Ishikawa (cell line): ENCODE measurements at regions not wholly inside any gene's neighbourhood (a gene's known extent, or its start where the extent isn't known, plus 50 kb on each side); places are given as distances from the start of the nearest gene placed in this dataset.

Source experiments
- CEBPB ChIP-seq: IDR thresholded peaks from 2 replicates; pipeline ENCODE4 v1.6.1; 2012
- CREB1 ChIP-seq: IDR thresholded peaks from 2 replicates; pipeline ENCODE4 v1.6.1; 2012; ENCODE audit warnings: low read depth
- EGR1 ChIP-seq: IDR thresholded peaks from 2 replicates; pipeline ENCODE4 v1.6.1; 2012
- EP300 ChIP-seq: IDR thresholded peaks from 2 replicates; pipeline ENCODE4 v1.6.1; 2012; ENCODE audit warnings: borderline replicate concordance
- FOXM1 ChIP-seq: IDR thresholded peaks from 2 replicates; pipeline ENCODE4 v1.6.1; 2012; ENCODE audit warnings: low read depth, borderline replicate concordance
- NFIC ChIP-seq: IDR thresholded peaks from 2 replicates; pipeline ENCODE4 v1.6.1; 2012
- RAD21 ChIP-seq: IDR thresholded peaks from 2 replicates; pipeline ENCODE4 v1.6.1; 2012; ENCODE audit warnings: low read depth
- TAF1 ChIP-seq: IDR thresholded peaks from 2 replicates; pipeline ENCODE4 v1.6.1; 2012; ENCODE audit warnings: low read depth, mild to moderate bottlenecking
- TCF12 ChIP-seq: IDR thresholded peaks from 2 replicates; pipeline ENCODE4 v1.6.1; 2012; ENCODE audit warnings: low read depth
- TEAD4 ChIP-seq: IDR thresholded peaks from 2 replicates; pipeline ENCODE4 v1.6.1; 2012
- YY1 ChIP-seq: IDR thresholded peaks from 2 replicates; pipeline ENCODE4 v1.6.1; 2012; ENCODE audit warnings: low read depth
- ZBTB7A ChIP-seq: IDR thresholded peaks from 2 replicates; pipeline ENCODE4 v1.6.1; 2012; ENCODE audit warnings: low read depth
- TF ChIP-seq, protein P1 (sequence below): IDR thresholded peaks from 2 replicates; pipeline ENCODE4 v1.6.1; 2012
- TF ChIP-seq, protein P2 (sequence below): IDR thresholded peaks from 2 replicates; pipeline ENCODE4 v1.6.1; 2012
- TF ChIP-seq, protein P3 (sequence below): IDR thresholded peaks from 2 replicates; pipeline ENCODE4 v1.6.1; 2012; ENCODE audit warnings: low read depth, mild to moderate bottlenecking

DNA sequence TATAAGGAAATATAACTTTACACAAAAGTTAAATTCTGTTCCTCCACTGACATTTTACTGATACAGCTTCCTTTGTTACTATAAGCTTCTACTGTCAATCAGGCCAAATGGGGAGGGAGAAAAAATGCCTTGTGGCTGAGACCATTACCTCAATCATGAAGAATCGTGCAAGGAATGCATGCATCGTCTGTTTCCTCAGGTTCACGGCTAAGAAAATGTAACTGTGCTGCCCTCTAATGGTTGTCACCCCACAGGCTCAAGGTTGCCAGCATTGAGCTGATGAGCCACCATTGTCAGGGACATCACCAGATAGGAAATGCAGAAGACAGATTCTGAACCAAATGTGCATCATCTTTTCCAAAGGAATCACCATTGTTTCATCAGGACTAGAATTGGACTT is 426.9 kb downstream of the CDH2 start:
- TF ChIP-seq EGR1 = no peak
- TF ChIP-seq YY1 = 0 out of 2 replicates have a peak, but pooled peaks have one; percentile 32
- TF ChIP-seq RAD21 = peak; percentile 93
- TF ChIP-seq NFIC = no peak
- peak; percentile 79 for TF ChIP-seq TEAD4

DNA sequence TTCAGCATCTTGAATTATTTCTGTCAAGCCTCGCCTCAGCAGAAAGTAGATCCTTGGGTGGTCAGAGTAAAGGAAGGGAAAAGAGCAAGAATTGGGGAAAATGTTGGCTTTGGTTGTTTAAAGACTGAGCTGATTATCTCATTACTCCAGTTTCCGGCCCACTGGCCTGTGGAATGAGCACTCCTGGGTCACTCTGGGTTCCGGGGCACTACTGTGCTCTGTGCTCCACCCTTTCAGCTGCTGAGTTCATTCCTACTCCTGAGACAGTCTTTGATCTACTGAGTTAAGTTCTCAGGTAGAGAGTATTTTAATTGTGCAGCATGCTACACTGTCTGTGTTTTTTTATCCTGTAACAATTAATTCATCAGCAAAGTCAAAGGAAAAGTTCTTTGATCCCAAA is 427.7 kb downstream of the CDH2 start:
- TF ChIP-seq TEAD4 = peak; percentile 24; the same call in 1 of the 2 replicates
- TF ChIP-seq RAD21 = no peak

DNA sequence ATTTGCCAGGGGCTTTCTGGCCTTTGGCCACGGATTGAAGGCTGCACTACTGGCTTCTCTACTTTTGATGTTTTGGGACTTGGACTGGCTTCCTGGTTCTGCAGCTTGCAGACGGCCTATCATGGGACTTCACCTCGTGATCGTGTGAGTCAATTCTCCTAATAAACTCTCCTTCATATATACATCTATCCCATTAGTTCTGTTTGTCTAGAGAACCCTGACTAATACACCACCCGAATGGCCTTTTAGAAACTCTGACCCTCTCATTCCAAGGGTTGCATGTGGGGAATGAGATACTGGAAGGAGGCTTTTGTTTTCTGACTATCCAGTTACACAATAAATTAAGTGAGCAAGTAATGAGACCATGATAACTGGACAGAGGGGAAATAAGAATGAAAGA is 430.7 kb downstream of the CDH2 start:
- no peak for TF ChIP-seq CEBPB

DNA sequence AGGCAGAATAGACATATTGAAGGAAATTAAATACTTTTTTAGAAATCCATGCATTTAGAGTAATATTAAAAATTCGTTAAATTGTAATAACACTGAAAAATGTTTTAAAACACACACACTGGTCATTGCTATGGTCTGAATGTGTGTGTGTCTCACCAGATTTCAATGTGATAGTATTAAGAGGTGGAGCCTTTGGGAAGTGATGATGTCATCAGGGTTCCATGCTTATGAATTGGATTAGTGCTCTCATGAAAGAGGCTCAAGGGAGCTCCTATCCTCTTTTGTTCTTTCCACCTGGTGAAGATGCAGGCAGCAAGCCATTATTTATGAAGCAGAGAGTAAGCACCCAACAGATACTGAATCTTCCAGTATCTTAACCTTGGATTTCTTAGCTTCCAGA is 441.8 kb downstream of the CDH2 start:
- TF ChIP-seq TEAD4 (no peak), CEBPB (no peak), EP300 (no peak), TCF12 (no peak), FOXM1 (no peak), NFIC (no peak), ZBTB7A (no peak), YY1 (no peak), RAD21 (no peak)
- TF ChIP-seq, protein P1, sequence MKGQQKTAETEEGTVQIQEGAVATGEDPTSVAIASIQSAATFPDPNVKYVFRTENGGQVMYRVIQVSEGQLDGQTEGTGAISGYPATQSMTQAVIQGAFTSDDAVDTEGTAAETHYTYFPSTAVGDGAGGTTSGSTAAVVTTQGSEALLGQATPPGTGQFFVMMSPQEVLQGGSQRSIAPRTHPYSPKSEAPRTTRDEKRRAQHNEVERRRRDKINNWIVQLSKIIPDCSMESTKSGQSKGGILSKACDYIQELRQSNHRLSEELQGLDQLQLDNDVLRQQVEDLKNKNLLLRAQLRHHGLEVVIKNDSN = no peak

DNA sequence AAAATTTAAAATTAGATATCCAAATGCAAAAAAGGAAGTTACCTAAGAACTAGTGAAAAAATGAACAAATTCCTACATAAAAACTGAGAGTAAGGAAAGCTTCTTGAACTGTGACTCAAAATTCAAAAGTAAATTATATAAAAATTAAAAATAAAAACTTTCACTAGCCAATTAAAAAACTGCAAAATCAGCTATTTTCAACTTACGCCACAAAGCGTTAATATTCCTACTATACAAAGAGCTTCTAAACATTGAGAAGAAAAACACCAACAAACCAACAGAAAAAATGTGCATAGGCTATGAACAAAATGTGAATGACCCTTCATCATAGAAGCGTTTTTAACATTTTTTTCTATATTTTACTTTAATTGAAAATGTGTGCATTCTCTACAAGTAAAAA is 445.7 kb downstream of the CDH2 start:
- TF ChIP-seq, protein P2, sequence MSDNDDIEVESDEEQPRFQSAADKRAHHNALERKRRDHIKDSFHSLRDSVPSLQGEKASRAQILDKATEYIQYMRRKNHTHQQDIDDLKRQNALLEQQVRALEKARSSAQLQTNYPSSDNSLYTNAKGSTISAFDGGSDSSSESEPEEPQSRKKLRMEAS = no peak
- TF ChIP-seq FOXM1 (no peak), RAD21 (no peak), TCF12 (no peak), ZBTB7A (no peak)

DNA sequence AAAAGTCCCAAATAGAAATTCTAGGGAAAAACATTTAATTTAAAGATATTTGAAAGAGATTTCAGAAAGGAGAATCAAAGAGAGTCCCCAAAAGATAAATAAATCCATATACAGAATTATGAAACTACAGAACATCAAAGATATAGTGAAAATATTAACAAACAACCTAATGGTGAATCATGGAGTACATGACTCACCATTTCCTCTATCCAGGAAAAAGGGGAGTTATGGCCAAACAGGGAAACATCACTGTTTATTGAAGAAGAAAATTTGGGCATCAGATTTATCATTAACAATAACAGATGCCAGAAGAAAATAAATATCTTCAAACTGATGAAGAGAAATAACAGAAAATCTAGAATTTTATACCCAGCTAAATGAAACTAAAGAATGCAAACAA is 448.3 kb downstream of the CDH2 start:
- no peak for TF ChIP-seq EP300
- TF ChIP-seq RAD21 = no peak
- TF ChIP-seq, protein P3, sequence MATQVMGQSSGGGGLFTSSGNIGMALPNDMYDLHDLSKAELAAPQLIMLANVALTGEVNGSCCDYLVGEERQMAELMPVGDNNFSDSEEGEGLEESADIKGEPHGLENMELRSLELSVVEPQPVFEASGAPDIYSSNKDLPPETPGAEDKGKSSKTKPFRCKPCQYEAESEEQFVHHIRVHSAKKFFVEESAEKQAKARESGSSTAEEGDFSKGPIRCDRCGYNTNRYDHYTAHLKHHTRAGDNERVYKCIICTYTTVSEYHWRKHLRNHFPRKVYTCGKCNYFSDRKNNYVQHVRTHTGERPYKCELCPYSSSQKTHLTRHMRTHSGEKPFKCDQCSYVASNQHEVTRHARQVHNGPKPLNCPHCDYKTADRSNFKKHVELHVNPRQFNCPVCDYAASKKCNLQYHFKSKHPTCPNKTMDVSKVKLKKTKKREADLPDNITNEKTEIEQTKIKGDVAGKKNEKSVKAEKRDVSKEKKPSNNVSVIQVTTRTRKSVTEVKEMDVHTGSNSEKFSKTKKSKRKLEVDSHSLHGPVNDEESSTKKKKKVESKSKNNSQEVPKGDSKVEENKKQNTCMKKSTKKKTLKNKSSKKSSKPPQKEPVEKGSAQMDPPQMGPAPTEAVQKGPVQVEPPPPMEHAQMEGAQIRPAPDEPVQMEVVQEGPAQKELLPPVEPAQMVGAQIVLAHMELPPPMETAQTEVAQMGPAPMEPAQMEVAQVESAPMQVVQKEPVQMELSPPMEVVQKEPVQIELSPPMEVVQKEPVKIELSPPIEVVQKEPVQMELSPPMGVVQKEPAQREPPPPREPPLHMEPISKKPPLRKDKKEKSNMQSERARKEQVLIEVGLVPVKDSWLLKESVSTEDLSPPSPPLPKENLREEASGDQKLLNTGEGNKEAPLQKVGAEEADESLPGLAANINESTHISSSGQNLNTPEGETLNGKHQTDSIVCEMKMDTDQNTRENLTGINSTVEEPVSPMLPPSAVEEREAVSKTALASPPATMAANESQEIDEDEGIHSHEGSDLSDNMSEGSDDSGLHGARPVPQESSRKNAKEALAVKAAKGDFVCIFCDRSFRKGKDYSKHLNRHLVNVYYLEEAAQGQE = no peak
- no peak for TF ChIP-seq YY1
- TF ChIP-seq, protein P2 = no peak
- no peak for TF ChIP-seq CREB1
- TF ChIP-seq TEAD4 = no peak
- TF ChIP-seq, protein P1 = no peak
- TF ChIP-seq EGR1 = no peak
- no peak for TF ChIP-seq CEBPB
- TF ChIP-seq FOXM1 = no peak

DNA sequence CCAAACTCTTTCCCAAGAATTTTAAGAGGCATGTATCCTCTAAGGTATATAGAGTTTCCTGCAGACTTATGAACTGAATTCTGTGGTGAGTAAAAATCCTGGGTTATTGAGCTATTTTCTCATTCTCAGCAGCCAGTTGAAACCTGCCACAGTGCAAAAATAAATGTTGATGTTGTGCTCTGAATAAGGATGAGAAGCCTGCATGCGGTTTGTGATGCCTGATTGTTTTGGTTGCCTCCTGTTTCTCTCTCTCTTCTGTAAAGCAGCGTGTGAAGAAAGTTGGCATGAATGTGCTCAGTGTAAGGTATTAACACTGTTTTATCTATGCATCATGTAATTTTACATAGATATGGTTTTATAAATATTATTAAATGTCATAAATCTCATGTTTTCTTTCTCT is 452.6 kb downstream of the CDH2 start:
- no peak for TF ChIP-seq CEBPB
- no peak for TF ChIP-seq YY1
- TF ChIP-seq, protein P2 = no peak
- TF ChIP-seq, protein P3 = no peak
- no peak for TF ChIP-seq TAF1
- TF ChIP-seq TEAD4 = no peak
